Stimulated activated CD8-positive, alpha-beta memory T cell treated with anti-CD3 and anti-CD28 coated beads, Interleukin-4, amount 100 ng/mL, for 1 hour (primary cell): ENCODE measurements at regions not wholly inside any gene's neighbourhood (a gene's known extent, or its start where the extent isn't known, plus 50 kb on each side); places are given as distances from the start of the nearest gene placed in this dataset.
A peak's percentile ranks its signal among the peaks of the same experiment; 100 is the strongest.

ENCODE experiments used
- DNase-seq, 2 donors: peaks; one replicate each; pipeline ENCODE4 v3.0.0-alpha.2; 2020; ENCODE audit warnings: low read depth in 2 of 2, low spot score in 1 of 2

DNA sequence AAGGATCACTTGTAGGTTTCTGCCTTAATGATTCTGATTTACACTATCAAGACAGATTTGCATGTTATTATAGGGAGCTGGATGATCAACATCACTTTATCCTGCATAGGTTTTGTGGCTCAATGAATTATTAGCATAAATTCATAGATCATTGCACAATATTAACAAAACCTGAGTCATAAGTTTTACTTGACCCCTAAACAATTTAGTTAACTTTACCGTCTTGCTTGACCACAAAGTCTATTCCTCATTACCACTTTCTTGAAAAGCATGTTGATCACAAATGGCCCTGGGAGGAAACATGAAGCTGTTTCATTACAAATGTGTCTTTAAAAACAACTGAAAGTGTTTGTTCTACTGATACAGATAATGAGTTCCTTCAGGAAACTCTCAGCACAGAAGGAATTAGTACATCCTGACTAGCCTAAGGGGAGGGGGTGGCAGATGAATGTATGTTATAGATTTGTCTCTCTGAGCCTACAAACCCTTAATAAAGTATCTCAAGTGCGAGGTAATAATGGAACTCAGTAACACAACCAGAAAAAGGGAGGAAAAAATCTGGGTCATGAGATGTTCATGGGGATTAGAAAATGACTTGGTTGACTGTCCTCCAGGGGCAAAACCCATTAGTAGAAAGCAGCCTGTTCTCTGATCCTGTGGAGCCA is 303.4 kb downstream of the PIK3C3 start:
- no peak for DNase-seq

DNA sequence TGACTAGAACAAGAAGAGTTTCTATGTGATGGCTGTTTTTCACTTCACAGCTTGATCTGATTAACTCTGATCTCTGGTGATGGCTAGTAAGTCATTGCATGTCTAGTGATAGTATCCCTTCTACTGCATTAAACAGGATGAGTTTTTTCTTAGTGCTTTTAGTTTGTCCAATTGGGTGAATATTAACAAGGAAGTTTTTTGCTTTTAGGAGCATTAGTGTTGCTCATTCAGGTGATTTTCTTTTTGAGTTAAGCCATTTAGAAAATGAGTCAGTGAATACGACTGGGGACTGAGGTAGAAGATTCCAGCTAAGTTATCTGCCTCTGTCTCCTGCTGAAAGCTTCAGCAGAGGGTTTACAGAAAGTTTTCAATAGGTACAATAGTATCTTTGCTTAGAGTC is 306.7 kb downstream of the PIK3C3 start:
- DNase-seq: no peak

DNA sequence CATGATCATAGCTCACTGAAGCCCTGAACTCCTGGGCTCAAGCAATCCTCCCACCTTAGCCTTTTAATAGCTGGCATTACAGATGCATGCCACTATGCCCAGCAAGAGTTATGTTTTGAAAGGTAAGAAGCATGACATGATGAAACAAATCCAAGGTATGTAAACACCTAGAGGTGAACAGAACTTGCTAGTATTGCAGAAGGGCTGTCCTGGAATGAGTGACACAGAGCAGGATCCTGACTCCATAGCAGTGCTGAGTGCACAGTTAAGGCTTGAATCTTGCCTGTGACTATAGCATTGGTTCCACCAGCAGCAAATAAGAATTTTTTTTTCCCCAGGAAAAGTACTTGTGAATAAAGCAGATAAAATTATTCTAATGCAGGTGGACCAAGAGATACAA is 309.5 kb downstream of the PIK3C3 start:
- no peak for DNase-seq

DNA sequence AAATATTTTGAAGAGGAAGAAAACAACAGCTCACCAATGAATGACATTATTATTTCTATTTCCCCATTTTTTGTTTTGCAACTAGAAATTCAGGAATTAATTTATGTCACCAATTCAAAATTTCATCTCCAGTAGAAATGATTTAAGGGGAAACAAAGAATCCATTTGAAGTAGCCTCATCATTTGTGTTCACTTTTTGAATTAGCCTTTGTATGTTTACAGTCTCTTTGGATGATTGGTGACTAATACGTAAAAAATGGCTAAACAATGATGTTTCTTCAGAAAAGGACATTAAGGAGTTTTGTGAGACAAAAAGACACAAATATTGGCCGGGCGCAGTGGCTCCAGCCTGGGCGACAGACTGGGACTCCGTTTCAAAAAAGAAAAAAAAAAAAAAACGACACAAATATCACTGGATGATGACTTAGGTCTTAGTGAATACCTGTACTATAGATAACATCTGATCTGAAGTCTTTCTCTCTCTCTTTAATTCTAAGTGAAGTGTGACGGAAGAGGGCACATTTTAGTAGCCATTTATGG is 313.2 kb downstream of the PIK3C3 start:
- DNase-seq: no peak

DNA sequence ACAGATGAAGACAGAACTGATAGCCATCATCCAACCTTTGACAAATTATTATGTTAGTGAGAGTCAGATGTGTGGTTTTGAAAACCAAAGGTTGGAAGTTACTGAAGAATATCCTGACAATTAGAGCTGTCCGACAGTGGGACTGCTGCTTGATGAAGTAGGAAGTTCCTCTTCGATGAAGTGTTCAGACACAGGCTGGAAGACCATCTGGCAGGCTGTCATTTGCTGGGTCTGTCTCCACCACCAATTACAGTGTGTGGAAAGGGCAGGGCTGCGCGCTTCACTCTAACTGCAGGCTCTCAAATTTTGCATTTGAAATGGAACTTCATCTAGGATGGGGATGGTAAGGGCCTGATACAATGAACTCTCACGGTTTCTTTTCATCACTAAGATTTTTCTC is 313.8 kb downstream of the PIK3C3 start:
- no peak for DNase-seq

DNA sequence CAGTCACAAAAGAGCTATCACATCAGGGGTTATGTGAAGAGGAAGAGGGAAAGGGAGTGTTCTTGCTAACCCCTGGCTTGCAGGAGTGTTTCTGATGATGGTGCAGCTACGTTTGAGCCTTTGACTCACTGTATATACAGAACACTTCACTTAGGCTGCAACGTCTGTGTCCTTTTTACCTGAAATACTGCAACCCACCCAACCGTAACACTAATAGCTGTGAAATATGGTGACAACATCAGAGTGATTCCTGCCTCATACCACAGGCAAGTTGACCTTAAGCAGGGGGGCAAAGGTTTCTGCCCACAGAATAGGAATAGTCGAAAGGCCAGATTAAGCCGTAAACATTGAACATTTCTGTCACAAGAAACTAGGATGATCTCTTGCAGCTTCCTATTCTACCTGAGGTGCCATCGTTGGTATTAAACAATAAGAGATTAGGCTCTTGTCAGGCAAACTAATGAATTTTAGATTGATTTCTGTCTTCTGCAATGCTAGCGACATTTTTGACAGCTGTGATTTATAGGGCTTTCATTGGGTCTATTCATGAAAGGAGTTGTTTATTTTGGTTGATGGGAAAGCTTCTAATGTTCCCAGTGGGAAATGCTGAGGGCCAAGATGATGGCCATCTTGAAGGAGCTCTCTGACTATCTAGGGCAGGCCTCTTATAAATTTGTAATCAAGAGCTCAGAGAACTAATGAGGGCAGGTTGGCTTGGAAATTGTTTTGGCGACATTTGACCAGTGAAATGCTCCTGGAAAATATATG is 316.8 kb downstream of the PIK3C3 start:
- DNase-seq: no peak

DNA sequence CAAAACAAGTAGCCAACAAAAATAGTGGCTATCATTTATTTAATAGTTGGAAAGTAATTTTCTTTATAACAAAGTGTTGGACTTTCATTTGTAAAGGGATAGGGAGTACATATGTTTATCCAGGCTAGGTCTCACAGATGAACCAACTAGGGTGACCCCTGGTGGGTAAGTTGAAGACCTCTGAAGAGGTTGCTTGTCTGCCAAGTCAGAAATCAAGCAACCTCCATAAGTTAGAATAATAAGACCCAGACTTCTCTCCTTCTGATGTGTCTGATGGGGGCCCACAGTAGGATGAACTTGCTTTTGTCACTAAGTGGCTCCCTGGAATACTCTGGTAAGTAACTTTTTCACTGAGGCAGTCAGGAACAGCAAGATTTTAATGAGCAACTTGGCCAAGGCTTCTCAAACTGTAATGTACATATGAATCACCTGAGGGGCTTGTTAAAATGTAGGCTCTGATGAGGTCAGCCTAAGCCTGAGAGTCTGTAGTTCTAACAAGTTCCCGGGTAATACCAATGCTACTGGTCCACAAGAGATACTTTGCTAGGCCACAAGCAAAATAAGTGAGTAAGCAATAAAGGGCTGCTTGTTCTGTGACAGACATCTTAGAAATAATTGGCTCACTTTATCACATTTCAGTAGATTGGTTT is 319.6 kb downstream of the PIK3C3 start:
- DNase-seq: no peak

DNA sequence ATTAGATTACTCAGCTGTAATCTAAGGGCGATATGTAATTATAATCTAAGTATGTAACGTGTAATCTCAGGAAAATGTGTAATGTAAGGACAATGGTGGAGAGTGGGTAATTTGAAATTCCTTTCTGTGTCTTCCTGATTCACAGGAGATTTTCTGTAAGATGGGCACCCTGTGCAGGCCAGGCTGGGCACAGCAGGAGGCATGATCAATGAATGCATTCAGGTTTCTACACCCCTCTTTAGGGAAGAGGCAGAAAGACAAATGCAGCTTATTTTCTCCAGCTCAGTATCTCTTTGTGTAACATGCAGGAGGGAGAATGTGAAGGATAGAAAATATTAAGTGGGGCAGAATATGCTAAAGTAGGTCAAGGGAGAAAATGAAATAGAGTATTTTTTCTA is 320.1 kb downstream of the PIK3C3 start:
- no peak for DNase-seq

DNA sequence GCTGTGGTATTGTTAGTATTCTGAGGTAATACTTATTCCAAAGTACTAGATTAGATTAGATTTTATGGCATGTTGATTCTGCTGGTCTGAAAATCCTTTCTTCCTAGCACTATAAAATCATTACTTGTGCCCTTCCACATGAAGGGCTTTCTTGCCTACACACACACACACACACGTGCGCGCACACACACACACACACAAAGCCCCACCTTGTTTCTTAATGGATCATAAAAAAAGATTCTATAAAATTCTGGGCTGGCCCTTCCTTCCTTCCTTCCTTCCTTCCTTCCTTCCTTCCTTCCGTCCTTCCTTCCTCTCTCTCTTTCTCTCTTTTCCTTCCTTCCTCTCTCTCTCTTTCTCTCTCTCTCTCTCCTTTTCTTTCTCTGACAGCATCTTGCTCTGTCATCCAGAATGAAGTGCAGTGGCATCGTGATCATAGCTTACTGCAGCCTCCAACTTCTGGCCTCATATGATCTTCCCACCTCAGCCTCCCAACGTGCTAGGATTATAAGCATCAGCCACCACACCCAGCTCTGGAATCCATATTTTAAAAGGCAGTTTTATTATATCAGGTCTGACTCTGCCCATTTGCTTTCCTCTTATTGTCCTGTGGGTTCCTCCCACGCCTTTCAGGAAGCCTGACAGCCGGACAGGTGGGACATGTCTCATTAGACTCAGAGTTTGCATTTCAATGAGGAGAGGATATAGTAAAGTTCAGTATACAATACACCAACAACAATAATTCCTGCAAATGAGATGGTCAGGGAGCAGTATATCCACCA is 321.1 kb downstream of the PIK3C3 start:
- no peak for DNase-seq

DNA sequence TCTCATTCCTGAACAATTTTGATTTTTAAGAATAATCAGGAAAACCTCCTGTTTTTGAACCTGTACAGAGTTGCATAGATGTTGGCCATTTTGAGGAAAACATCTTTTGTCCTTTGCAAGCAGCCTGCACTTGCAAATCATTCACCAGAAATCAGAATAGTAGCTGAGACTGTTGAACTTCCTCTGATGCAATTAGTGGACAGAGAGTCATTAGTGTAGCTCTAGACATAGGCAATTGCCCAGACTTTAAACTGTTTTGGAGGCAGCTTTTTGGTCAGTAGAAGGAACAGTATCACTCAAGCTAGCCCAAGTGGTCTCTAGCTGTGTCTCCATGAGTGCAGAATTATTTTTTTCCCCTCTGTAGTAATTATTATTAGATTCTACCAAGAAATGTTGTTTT is 326.1 kb downstream of the PIK3C3 start:
- DNase-seq: no peak

DNA sequence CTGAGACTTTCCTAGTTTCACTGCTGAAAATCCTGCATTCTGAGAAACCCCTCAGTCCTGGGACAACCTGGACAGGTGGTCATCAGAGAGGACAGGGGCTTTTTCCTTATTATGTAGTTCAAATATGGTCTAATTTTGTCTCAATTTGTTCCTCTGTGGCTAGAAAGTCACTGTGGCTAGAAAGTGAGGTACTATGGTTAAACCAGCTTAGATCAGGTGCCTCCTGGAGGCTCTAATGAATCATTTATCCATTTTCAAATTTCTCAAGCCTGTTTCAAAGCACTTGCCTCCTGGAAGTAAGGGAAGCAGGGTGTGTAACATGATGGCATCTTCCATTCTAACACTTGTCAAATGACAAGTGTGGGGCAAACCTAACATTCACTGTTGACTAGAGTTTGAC is 326.8 kb downstream of the PIK3C3 start:
- no peak for DNase-seq

DNA sequence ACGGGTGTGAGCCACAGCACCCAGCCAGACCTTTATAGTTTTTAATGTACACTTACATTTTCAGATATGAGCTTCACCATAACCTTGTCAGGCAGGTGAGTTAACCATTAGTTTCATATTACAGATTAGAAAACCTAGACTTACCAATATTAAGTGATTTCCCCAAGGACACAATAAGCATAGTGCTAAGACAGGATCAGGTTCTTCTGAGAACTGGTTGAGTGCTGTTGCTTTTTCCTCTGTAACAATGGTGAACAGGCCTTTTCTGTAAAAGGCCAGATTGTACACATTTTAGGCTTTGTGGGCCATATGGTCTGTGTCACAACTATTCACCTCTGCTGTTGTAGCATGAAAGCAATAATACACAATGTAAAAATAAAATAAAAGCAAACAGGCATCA is 332.0 kb downstream of the PIK3C3 start:
- no peak for DNase-seq

DNA sequence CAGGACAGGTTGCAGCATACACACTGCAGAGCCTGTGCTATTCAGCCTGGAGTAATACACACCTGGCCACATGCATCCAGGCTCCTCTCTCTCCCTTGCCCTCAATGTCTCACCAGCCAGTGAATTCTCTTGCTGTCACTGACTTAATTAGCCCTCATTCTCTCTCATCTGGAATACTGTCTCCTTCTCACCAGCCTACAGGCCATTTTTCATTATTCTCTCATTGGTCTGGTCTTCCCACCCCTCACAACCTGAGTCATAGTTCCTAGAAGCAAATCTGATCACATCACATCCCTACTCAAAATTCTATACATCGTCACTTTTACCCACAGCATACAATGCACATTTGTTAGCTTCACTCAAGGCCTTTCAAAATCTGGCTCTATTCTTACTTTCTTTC is 333.1 kb downstream of the PIK3C3 start:
- no peak for DNase-seq

DNA sequence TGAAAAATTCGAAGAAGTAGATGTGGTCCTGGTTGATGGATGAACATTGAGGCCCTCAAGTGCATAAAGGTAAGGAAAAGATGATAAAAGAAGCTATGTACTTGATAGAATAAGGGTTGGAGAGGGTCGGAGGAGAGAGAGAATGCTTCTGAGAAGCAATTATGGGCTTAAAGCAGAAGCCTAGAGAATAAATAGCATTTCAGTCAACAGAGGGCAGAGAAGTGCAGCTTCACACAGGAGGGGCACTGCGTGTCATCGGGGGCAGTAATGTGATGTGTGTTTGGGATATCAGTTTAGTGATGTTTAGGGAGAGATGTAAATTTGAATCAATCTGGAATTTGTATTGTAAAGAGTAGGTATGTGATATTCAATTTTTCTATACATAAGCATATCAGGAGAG is 334.5 kb downstream of the PIK3C3 start:
- no peak for DNase-seq

DNA sequence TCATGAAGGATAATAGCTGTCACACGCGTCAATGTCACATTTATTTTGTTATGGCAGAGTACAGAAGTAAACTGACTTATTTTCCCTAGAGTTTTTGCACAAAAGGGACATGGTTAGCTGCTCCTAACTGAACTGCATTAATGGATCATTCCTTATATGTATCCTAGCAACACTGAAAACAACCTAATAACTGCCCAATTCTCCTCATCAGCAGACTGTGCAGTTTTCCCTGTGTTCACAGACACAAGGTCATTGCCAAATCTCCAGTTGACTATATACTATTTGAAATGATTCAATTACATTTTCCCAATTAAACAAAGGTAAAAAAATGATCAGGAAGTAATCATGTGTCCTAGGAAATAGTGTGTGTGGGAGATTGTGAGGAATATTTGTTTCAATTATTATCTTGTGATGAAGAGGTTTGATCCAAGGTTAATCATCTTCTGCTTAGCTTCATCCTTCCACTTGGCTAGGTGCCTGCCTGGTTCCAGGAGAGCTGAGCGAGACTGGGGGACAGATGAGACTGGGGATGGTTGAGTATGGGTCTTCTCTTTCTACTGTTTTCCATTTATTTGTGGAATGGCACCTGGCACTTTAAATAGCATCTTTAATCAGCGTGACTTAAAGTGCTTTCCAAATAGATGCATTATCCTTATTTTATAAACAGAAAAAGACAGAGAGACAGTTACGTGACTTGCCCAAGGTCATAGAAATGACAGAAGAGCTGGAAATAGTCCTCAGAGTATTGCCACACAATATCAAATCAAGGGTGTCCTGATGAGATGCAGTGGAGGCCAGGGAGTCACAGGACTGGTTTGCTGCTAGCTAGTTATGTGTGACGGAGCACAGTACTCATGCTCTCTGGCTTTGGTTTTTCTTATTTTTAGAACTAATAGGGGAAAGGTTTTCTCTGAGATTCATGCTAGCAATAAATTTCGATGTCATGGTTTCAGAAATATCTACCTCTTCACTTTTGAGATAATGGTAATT is 335.6 kb downstream of the PIK3C3 start:
- no peak for DNase-seq

DNA sequence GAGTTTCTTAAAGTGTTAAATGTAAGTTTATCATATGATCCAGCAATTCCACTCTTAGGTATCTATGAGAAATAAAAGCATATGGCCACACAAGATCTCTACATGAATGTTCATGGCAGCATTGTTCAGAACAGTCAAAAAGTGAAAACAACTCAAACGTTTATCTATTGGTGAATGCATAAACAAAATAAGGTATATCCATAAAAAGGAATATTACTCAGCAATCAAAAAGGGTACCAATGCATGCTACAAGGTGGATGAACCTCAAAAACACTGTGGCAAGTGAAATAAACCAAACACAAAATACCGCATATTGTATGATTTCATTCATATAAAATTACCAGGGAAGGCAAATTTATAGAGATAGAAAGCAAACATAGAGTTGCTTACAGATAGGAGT is 337.6 kb downstream of the PIK3C3 start:
- DNase-seq: no peak

DNA sequence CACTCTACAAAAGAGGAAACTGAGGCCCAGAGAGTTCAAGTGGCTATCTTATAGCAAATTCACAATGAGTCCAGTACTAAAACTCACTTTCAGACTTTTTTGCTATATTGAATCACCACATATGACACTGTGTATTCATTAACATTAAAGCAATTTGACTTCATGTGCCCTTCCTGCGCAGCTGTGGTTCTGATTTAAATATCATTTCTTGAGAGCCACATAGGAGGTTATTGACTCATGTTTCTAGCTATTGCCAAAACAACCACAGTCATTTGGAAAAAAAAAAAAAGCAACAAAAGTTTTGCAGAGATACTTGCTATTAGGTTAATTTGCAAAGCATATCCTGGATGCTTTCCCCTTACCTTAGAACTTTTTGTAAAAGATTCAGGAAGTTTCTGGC is 341.2 kb downstream of the PIK3C3 start:
- DNase-seq: no peak

DNA sequence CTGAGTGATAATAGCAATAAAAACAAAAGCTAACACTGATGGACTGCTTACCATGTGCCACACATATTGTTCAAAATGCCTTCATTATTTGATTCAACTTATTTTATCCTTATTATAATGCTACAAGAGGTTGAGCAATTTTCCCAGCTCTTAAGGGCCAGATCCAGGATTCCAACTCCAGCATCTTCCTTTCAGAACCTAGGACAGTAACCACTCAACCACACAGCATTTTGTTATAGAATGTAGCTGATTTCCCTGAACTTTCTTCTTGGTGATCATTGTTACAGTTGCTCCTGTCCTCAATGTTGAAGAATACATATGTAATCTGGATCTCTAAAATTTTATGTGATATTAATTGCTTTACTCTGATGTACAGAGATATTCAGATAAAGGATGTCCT is 341.7 kb downstream of the PIK3C3 start:
- DNase-seq: no peak

DNA sequence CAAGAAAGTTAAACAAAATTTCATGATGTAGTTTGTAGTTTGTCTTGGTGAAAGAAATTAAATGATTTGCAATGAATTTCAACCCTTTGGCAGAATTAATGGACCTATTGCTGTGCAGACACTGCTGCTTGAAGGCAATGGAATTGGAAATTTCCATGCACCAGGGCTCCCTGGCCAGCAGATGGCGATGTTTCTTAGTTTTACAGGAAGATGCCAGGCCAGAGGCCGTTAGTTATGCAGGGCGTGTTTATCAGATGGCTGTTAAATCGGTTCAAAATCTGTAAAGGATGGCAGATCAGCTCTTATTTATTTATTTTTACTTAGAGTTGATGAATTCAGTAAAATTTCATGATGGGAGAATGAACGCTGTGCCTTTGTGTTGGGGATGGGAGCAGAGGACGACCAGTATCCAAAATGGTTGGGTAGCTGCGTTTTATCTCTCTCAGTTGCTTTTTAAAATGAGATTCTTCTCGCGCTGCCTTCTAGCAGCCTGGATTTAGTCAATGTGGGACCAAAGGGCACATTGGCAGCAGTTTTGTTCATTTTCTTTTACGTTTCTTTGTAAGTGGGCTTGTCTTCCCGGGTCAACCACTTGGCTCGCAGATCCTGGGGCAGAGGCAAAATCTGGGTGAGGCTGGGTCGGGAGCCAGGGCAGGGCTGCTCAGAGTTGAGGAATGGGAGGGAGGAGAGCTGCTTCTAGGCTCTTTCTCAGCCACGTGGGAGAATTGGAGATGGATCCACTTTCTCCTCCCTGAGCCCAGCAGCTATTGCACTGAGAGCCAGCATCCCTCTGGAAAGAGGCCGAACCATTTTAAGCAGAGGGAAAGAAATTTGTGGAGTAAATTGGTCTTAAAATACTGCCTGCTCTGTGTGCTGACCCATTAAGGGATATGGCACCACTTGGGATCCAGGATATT is 344.0 kb downstream of the PIK3C3 start:
- peak in 1 of 2 donors; percentile 11 for DNase-seq
